GM23248 (cell line): ENCODE measurements at regions not wholly inside any gene's neighbourhood (a gene's known extent, or its start where the extent isn't known, plus 50 kb on each side); places are given as distances from the start of the nearest gene placed in this dataset.
"Not testable (repeated sequence)": the region's sequence is repeated elsewhere in the genome, so short reads cannot be mapped to it uniquely, and the experiment has no call there.

Experiments used
- DNase-seq: peaks from one replicate; pipeline ENCODE4 v3.0.0-alpha.2; 2015
- H2AFZ ChIP-seq: fragments of 200-600 bp; sonication (generic); 2 replicates; pipeline ENCODE4 v1.6.1; 2016; ENCODE audit warnings: antibody characterized with exemption
- H3F3A ChIP-seq: fragments of 200-600 bp; sonication (generic); 2 replicates; pipeline ENCODE4 v1.6.1; 2016; ENCODE audit warnings: mild to moderate bottlenecking, antibody characterized with exemption, mixed run types; ENCODE audit not compliant: insufficient read depth
- H3K27ac ChIP-seq: fragments of 200-600 bp; sonication (generic); 2 replicates; pipeline ENCODE4 v1.5.1; 2016; ENCODE audit warnings: mild to moderate bottlenecking
- H3K27me3 ChIP-seq: fragments of 200-600 bp; sonication (generic); replicated peaks from 2 replicates; pipeline ENCODE4 v1.6.1; 2016; ENCODE audit warnings: mild to moderate bottlenecking; ENCODE audit not compliant: insufficient read depth
- H3K36me3 ChIP-seq: fragments of 200-600 bp; sonication (generic); 2 replicates; pipeline ENCODE4 v1.6.1; 2016; ENCODE audit warnings: low read depth, mild to moderate bottlenecking
- H3K4me1 ChIP-seq: fragments of 200-600 bp; sonication (generic); 2 replicates; pipeline ENCODE4 v1.6.1; 2016; ENCODE audit warnings: mild to moderate bottlenecking; ENCODE audit not compliant: insufficient read depth
- H3K4me2 ChIP-seq: fragments of 200-600 bp; sonication (generic); one replicate; pipeline ENCODE4 v1.6.1; 2016; ENCODE audit warnings: mild to moderate bottlenecking; ENCODE audit not compliant: unreplicated experiment
- H3K4me3 ChIP-seq: fragments of 200-600 bp; sonication (generic); 2 replicates; pipeline ENCODE4 v1.5.1; 2016; ENCODE audit warnings: mild to moderate bottlenecking
- H3K79me2 ChIP-seq: fragments of 200-600 bp; sonication (generic); 2 replicates; pipeline ENCODE4 v1.6.1; 2016; ENCODE audit warnings: mild to moderate bottlenecking; ENCODE audit not compliant: insufficient read depth
- H3K9ac ChIP-seq: fragments of 200-600 bp; sonication (generic); 2 replicates; pipeline ENCODE4 v1.6.1; 2016; ENCODE audit warnings: mild to moderate bottlenecking
- H3K9me2 ChIP-seq: fragments of 200-600 bp; sonication (generic); 2 replicates; pipeline ENCODE4 v1.6.1; 2016; ENCODE audit warnings: mixed run types, mild to moderate bottlenecking, moderate library complexity; ENCODE audit not compliant: insufficient read depth
- H3K9me3 ChIP-seq: fragments of 200-600 bp; sonication (generic); one replicate; pipeline ENCODE4 v1.6.1; 2017; ENCODE audit warnings: low read depth
- H4K20me1 ChIP-seq: fragments of 200-600 bp; sonication (generic); 2 replicates; pipeline ENCODE4 v1.6.0; 2016; ENCODE audit not compliant: insufficient read depth
- EZH2 ChIP-seq: fragments of 200-600 bp; sonication (generic); IDR thresholded peaks from 2 replicates; pipeline ENCODE4 v1.6.1; 2018; ENCODE audit warnings: antibody characterized with exemption, mild to moderate bottlenecking; ENCODE audit not compliant: insufficient read depth, poor library complexity, severe bottlenecking
- EZH2phosphoT487 ChIP-seq: fragments of 200-600 bp; sonication (generic); IDR thresholded peaks from 2 replicates; pipeline ENCODE4 v1.6.1; 2018; ENCODE audit warnings: antibody characterized with exemption, moderate library complexity, mild to moderate bottlenecking, low read depth; ENCODE audit not compliant: insufficient read depth
- WGBS, 2 experiments: methylation state at CpG; one replicate each; pipeline ENCODE4 v1.1.6; 2015 to 2017; ENCODE audit warnings: low lambda C conversion rate in 2 of 2, low coverage in 1 of 2; ENCODE audit errors: missing lambda C conversion rate in 2 of 2; 5-methylcytosine and 5-hydroxymethylcytosine counted together
- in situ Hi-C: fragments of 300-500 bp; cut with MboI; formaldehyde crosslinking; loops from 2 replicates; pipeline ENCODE4 v1.15.0; 2020

DNA sequence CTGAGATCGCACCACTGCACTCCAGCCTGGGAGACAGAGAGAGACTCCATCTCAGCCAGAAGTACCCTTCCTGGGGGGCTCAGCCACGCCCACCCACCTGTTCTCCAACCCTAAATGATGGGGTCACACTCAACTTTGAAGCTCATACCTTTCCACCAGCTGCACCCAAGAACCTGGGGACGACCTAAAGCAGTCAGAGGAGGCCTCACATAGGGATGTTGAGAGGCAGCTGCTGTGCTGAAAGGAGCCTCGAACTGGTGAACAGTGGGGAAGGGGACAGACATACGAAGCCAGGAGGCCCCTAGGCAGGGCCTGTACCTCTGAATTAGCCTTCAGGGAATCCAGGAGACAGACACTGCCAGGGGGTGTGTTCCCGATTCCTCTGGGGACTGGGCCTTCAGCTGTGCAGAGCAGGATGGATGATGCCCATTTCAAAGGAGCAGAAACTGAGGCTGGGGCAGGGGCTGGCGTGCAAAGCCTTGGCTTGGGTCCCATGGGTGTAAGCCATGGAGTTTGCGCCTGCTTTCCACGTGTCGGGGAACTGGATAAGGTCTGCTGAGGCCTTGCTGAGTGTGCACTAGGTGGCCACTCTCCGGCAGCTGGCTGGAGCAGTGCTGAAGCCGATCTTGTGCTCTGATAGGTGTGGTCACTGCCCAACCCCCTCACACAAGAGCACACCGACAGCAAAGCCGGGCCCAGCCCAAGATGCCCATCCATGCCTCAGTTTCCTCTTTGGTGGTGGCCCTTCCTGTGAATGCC is 130.8 kb downstream of the CPZ start:
- Histone ChIP-seq H3K9me3 (no peaks in the 10 kb centered on the region), H4K20me1 (no peaks in the 10 kb centered on the region), H3K4me1 (no peaks in the 10 kb centered on the region), H3K27ac (no peak overlapping the region), H3K79me2 (no peaks in the 10 kb centered on the region), H3K36me3 (no peaks in the 10 kb centered on the region), H3K9ac (no peak overlapping the region), H3K4me3 (no peak overlapping the region), H3K4me2 (no peak overlapping the region), H3K27me3 (peaks cover 54% of the 10 kb centered on the region), H3F3A (no peaks in the 10 kb centered on the region), H2AFZ (no peak overlapping the region), H3K9me2 (no peaks in the 10 kb centered on the region)
- DNase-seq, result no peak
- WGBS, 2 experiments, result 29 to 32% methylated on average over 14 of the region's 14 CpGs
- in situ Hi-C loops, result no loop called here
- TF ChIP-seq EZH2 (no peak), EZH2phosphoT487 (no peak)

GRCh38 chr4:8722556-8722955 is 130.0 kb downstream of the CPZ start:
- WGBS, 2 experiments, result 14 to 16% methylated on average over 9 of the region's 9 CpGs
- no peak for TF ChIP-seq EZH2phosphoT487
- no peak for TF ChIP-seq EZH2
- H3K4me2 ChIP-seq, result no peak overlapping the region
- H3K9ac ChIP-seq, result no peak overlapping the region
- no peak for DNase-seq
- no peak overlapping the region for H3K27ac ChIP-seq
- no peaks in the 10 kb centered on the region for H3K9me3 ChIP-seq
- no peaks in the 10 kb centered on the region for H4K20me1 ChIP-seq
- H3K27me3 ChIP-seq, result peaks cover 54% of the 10 kb centered on the region
- no peaks in the 10 kb centered on the region for H3K79me2 ChIP-seq
- no peaks in the 10 kb centered on the region for H3K9me2 ChIP-seq
- H3K4me1 ChIP-seq, result no peaks in the 10 kb centered on the region
- H2AFZ ChIP-seq, result no peak overlapping the region
- no peaks in the 10 kb centered on the region for H3F3A ChIP-seq
- in situ Hi-C loops, result no loop called here
- H3K4me3 ChIP-seq, result no peak overlapping the region
- H3K36me3 ChIP-seq, result no peaks in the 10 kb centered on the region

DNA sequence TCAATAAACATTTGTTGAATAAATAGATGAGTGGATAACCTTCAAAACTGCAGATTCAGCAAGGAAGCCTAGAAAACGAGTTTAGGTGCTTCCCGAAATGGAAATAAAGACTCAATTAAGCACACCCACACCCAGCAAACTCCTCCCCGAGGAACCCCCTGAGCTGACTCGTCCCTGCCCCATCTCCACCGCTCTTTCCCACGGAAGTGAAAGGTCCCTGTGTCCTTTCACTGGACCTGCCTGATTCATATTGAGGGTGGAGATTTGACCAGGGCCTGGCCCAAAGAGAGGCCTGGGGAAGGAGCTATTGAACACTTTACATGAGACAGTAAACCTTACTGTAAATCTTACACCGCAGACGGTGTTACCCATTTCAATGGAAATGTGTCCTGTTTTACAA is 129.1 kb downstream of the CPZ start:
- no peaks in the 10 kb centered on the region for H3K9me3 ChIP-seq
- no peaks in the 10 kb centered on the region for H3K79me2 ChIP-seq
- H3K4me2 ChIP-seq, result no peak overlapping the region
- no peak overlapping the region for H3K27ac ChIP-seq
- no peaks in the 10 kb centered on the region for H3K4me1 ChIP-seq
- H3F3A ChIP-seq, result no peaks in the 10 kb centered on the region
- no peak for TF ChIP-seq EZH2phosphoT487
- TF ChIP-seq EZH2, result no peak
- H4K20me1 ChIP-seq, result no peaks in the 10 kb centered on the region
- no peak overlapping the region for H3K9ac ChIP-seq
- no peak for DNase-seq
- no peak overlapping the region for H3K4me3 ChIP-seq
- 36 to 40% methylated on average over 8 of the region's 8 CpGs for WGBS, 2 experiments
- H3K27me3 ChIP-seq, result peaks cover 52% of the 10 kb centered on the region
- H2AFZ ChIP-seq, result no peak overlapping the region
- in situ Hi-C loops, result no loop called here
- H3K9me2 ChIP-seq, result no peaks in the 10 kb centered on the region
- no peaks in the 10 kb centered on the region for H3K36me3 ChIP-seq

DNA sequence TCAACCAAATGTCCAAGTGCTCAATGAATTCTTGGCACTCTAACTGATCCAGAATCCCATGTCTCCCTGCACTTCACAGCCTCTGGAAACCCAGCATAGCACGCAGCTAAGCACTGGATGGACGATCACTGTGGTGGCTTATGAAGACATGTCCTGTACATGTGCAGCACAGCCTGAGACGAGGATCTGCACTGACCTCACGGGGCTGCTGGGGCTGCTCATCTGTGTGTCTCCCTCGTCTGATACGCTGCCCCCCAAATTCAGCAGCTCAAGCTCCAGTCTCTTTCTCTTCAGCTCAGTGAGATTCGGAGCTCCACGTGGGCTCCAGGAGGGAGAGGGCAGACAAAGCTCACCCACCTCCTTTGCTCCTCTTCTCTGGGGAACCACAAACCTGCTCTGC is 126.9 kb downstream of the CPZ start:
- no peak for TF ChIP-seq EZH2phosphoT487
- TF ChIP-seq EZH2, result no peak
- in situ Hi-C loops, result no loop called here

DNA sequence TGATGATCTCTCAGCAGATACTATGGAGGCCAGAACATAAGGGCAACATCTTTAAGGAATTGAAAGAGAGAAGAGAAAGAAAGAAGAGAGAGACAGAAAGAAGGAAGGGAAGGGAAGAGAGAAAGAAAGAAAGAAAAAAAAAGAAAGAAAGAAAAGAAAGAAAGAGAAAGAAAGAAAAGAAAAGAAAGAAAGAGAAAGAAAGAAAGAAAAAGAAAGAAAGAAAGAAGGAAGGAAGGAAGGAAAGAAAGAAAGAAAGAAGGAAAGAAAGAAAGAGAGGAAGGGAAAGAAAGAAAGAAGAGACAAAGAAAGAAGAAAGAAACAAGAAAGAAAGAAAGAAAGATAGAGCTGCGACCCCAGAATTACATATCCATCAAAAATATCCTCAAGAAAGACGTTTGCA is 124.9 kb downstream of the CPZ start:
- H3K27ac ChIP-seq, H2AFZ ChIP-seq, H3K36me3 ChIP-seq, H3K9me2 ChIP-seq, H3K4me1 ChIP-seq, H3K79me2 ChIP-seq, H3K4me3 ChIP-seq, H3K9me3 ChIP-seq, H3K4me2 ChIP-seq, H4K20me1 ChIP-seq, DNase-seq, H3K9ac ChIP-seq, in situ Hi-C loops, H3F3A ChIP-seq: not testable (repeated sequence)
- WGBS, 2 experiments, result 4% methylated on average over 2 of the region's 2 CpGs
- peaks cover 14% of the 10 kb centered on the region; the same call in 1 of the 2 replicates for H3K27me3 ChIP-seq

More for the DNA sequence above, 126.9 kb downstream of the CPZ start:
- Histone ChIP-seq H3K27me3 (peaks cover 32% of the 10 kb centered on the region), H3K4me2 (no peak overlapping the region), H3K4me3 (no peak overlapping the region), H4K20me1 (no peaks in the 10 kb centered on the region), H3K4me1 (no peaks in the 10 kb centered on the region), H3K36me3 (no peaks in the 10 kb centered on the region), H3K9me2 (no peaks in the 10 kb centered on the region), H3K9ac (no peak overlapping the region), H3K27ac (no peak overlapping the region), H3K79me2 (no peaks in the 10 kb centered on the region), H2AFZ (no peak overlapping the region), H3F3A (no peaks in the 10 kb centered on the region), H3K9me3 (no peaks in the 10 kb centered on the region)
- no peak for DNase-seq
- WGBS, 2 experiments, result 38% methylated on average over 8 of the region's 8 CpGs
